GM21390 (cell line): ENCODE measurements at regions not wholly inside any gene's neighbourhood (a gene's known extent, or its start where the extent isn't known, plus 50 kb on each side); places are given as distances from the start of the nearest gene placed in this dataset.
"Not testable (repeated sequence)": the region's sequence is repeated elsewhere in the genome, so short reads cannot be mapped to it uniquely, and the experiment has no call there.

Experiments
- ATAC-seq: cut with Tn5 transposase; IDR thresholded peaks from one replicate; pipeline ENCODE4 v1.9.1; 2021; ENCODE audit not compliant: unreplicated experiment

- ATAC-seq: no peak
Measured at GRCh38 chr14:83714151-83714550, 1815.8 kb upstream of the FLRT2 start.

- ATAC-seq: not testable (repeated sequence)
Measured at GRCh38 chr14:83719435-83719834, 1810.5 kb upstream of the FLRT2 start.

GRCh38 chr14:83733670-83734069 lies 1796.3 kb upstream of the FLRT2 start:
- ATAC-seq: no peak

- no peak for ATAC-seq
Measured at GRCh38 chr14:83734431-83734830, 1795.5 kb upstream of the FLRT2 start.

GRCh38 chr14:83741269-83741668 lies 1788.7 kb upstream of the FLRT2 start:
- ATAC-seq: no peak

- no peak for ATAC-seq
Measured at GRCh38 chr14:83744224-83744623, 1785.7 kb upstream of the FLRT2 start.

GRCh38 chr14:83744891-83745290 lies 1785.1 kb upstream of the FLRT2 start:
- no peak for ATAC-seq

- ATAC-seq: no peak
Measured at GRCh38 chr14:83746336-83746735, 1783.6 kb upstream of the FLRT2 start.

GRCh38 chr14:83757916-83758315 lies 1772.0 kb upstream of the FLRT2 start:
- no peak for ATAC-seq

- no peak for ATAC-seq
Measured at GRCh38 chr14:83764656-83765599, 1765.0 kb upstream of the FLRT2 start.

- ATAC-seq: no peak
Measured at GRCh38 chr14:83777516-83777915, 1752.4 kb upstream of the FLRT2 start.

GRCh38 chr14:83779266-83779665 lies 1750.7 kb upstream of the FLRT2 start:
- ATAC-seq: no peak

- no peak for ATAC-seq
Measured at GRCh38 chr14:83780321-83780720, 1749.6 kb upstream of the FLRT2 start.

- ATAC-seq: no peak
Measured at GRCh38 chr14:83798421-83798820, 1731.5 kb upstream of the FLRT2 start.

- no peak for ATAC-seq
Measured at GRCh38 chr14:83799233-83799632, 1730.7 kb upstream of the FLRT2 start.

- ATAC-seq: no peak
Measured at GRCh38 chr14:83814896-83815295, 1715.0 kb upstream of the FLRT2 start.

GRCh38 chr14:83816761-83817160 lies 1713.2 kb upstream of the FLRT2 start:
- ATAC-seq: no peak

- ATAC-seq: no peak
Measured at GRCh38 chr14:83825843-83826242, 1704.1 kb upstream of the FLRT2 start.

- no peak for ATAC-seq
Measured at GRCh38 chr14:83826838-83827237, 1703.1 kb upstream of the FLRT2 start.

- ATAC-seq: no peak
Measured at GRCh38 chr14:83827383-83827782, 1702.6 kb upstream of the FLRT2 start.

- no peak for ATAC-seq
Measured at GRCh38 chr14:83828406-83828805, 1701.5 kb upstream of the FLRT2 start.

GRCh38 chr14:83830316-83830715 lies 1699.6 kb upstream of the FLRT2 start:
- ATAC-seq: no peak

GRCh38 chr14:83838226-83838625 lies 1691.7 kb upstream of the FLRT2 start:
- no peak for ATAC-seq
